NCI-H1694 treated with DMSO at 0.1 percent for 48 hours (cell line): ENCODE measurements at regions not wholly inside any gene's neighbourhood (a gene's known extent, or its start where the extent isn't known, plus 50 kb on each side); places are given as distances from the start of the nearest gene placed in this dataset.

ENCODE experiments used
- DNase-seq: peaks from one replicate; lab custom pipeline; 2025; lab: John Stamatoyannopoulos, UW

- no peak for DNase-seq
These were observed 154.4 kb downstream of the ASB1 start for GRCh38 chr2:238581126-238581525.

- DNase-seq: no peak
These were observed 155.4 kb downstream of the ASB1 start for GRCh38 chr2:238582159-238582558.

- DNase-seq: no peak
These were observed 157.9 kb downstream of the ASB1 start for GRCh38 chr2:238584617-238585016.

GRCh38 chr2:238585836-238586821 lies 159.4 kb downstream of the ASB1 start:
- DNase-seq: no peak

- DNase-seq: no peak
These were observed 160.4 kb downstream of the ASB1 start for GRCh38 chr2:238586931-238587775.

GRCh38 chr2:238587776-238588660 lies 161.3 kb downstream of the ASB1 start:
- no peak for DNase-seq

- no peak for DNase-seq
These were observed 163.1 kb downstream of the ASB1 start for GRCh38 chr2:238589591-238590460.

- no peak for DNase-seq
These were observed 165.0 kb downstream of the ASB1 start for GRCh38 chr2:238591732-238592131.

- no peak for DNase-seq
These were observed 166.5 kb downstream of the ASB1 start for GRCh38 chr2:238593236-238593635.

GRCh38 chr2:238593678-238594077 lies 167.0 kb downstream of the ASB1 start:
- DNase-seq: no peak

GRCh38 chr2:238594796-238595749 lies 168.3 kb downstream of the ASB1 start:
- no peak for DNase-seq

GRCh38 chr2:238595750-238596570 lies 169.2 kb downstream of the ASB1 start:
- DNase-seq: no peak

- no peak for DNase-seq
These were observed 170.1 kb downstream of the ASB1 start for GRCh38 chr2:238596571-238597551.

GRCh38 chr2:238597638-238598528 lies 171.2 kb downstream of the ASB1 start:
- DNase-seq: no peak

GRCh38 chr2:238598802-238599530 lies 172.2 kb downstream of the ASB1 start:
- no peak for DNase-seq
